ENCODE measurements at regions not wholly inside any gene's neighbourhood (a gene's known extent, or its start where the extent isn't known, plus 50 kb on each side); places are given as distances from the start of the nearest gene placed in this dataset.

GRCh38 chr13:94968757-94969086, 256.4 kb upstream of the SOX21 start:
- Mint-ChIP-seq H3K4me1 (peaks cover 4% of the 10 kb centered on the region), H3K36me3 (no peaks in the 10 kb centered on the region), H3K9me3 (no peaks in the 10 kb centered on the region), H3K27me3 (peaks cover 74% of the 10 kb centered on the region), H3K27ac (no peak overlapping the region), H3K4me3 (peak overlapping the region; percentile 42)
- DNase-seq, result no peak

DNA sequence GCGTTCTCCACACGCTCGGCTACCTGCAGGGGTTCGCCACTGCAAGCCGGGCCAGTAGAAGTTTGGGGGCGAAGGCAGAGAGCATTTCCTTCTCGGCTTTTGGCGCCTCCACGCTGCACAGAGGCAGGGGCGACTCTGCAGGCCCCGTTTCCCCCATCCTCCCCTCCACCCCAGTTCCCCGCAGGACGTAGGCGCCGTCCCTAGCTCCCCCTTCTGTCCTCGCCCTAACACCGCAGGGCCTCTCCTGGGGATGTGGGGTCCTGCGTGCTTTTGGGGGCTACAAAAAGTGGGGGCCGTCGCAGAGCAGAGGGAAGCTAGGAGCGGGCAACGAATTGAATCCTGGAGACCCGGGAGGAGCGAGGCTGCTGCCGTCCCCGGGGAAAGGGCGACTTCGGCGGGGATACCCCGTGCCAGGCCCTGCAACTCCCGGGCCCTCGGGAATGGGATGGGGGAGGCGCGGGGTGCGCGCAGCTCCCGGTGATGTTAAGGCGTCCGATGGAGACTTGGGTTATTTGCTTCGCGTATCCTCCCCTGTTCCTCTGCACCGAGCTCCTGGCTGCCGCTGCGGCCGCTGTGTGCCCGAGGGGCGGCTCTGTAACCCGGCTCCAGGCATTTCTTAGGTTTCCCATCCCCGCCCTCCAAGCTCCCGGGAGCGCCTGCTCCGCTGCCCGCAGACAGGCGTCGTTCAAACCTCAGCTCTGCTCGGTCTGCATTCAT, 255.9 kb upstream of the SOX21 start:
- H3K27ac Mint-ChIP-seq, result no peak overlapping the region
- H3K36me3 Mint-ChIP-seq, result no peaks in the 10 kb centered on the region
- no peaks in the 10 kb centered on the region for H3K9me3 Mint-ChIP-seq
- DNase-seq, result peak; percentile 0
- H3K4me1 Mint-ChIP-seq, result peaks cover 4% of the 10 kb centered on the region
- peak overlapping the region; percentile 42 for H3K4me3 Mint-ChIP-seq
- H3K27me3 Mint-ChIP-seq, result peaks cover 79% of the 10 kb centered on the region

- H3K36me3 Mint-ChIP-seq, result no peaks in the 10 kb centered on the region
- H3K4me3 Mint-ChIP-seq, result no peak overlapping the region
- peak; percentile 51 for DNase-seq
- H3K27ac Mint-ChIP-seq, result no peak overlapping the region
- H3K9me3 Mint-ChIP-seq, result no peaks in the 10 kb centered on the region
- peaks cover 4% of the 10 kb centered on the region for H3K4me1 Mint-ChIP-seq
- H3K27me3 Mint-ChIP-seq, result peaks cover 84% of the 10 kb centered on the region
Observed at GRCh38 chr13:94967183-94968039, 255.1 kb upstream of the SOX21 start.

DNA sequence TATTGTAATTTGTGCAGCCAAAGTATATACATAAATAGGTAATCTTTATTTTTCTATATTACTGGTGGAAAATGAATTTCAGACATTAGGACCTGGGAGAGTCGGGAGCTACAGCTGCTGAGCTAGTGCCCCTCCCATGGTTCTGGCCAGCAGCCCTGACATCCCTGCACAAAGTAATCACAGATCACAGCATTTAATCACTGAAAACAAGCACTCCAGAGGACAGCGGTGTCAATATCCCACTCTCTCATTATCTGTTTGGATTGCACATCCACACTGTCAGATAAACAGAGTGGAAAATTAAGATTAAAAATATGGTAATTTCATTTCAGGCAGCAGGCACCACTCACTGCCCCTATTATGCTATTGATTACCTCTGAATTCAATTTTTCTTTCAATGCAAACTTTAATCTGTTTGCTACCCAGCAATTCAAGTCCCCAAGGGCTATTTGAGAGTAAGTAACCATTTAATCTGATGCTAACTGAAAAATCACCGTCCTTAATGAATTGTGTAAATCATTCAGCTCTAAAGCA, 254.1 kb upstream of the SOX21 start:
- no peak overlapping the region for H3K27ac Mint-ChIP-seq
- H3K4me3 Mint-ChIP-seq, result no peak overlapping the region
- peaks cover 4% of the 10 kb centered on the region for H3K4me1 Mint-ChIP-seq
- H3K36me3 Mint-ChIP-seq, result no peaks in the 10 kb centered on the region
- H3K9me3 Mint-ChIP-seq, result no peaks in the 10 kb centered on the region
- DNase-seq, result no peak
- peaks cover 86% of the 10 kb centered on the region for H3K27me3 Mint-ChIP-seq

GRCh38 chr13:94959626-94960025, 247.3 kb upstream of the SOX21 start:
- Mint-ChIP-seq H3K27ac (no peak overlapping the region), H3K36me3 (no peaks in the 10 kb centered on the region), H3K4me1 (no peaks in the 10 kb centered on the region), H3K9me3 (no peaks in the 10 kb centered on the region), H3K27me3 (peaks cover 37% of the 10 kb centered on the region), H3K4me3 (no peak overlapping the region)
- no peak for DNase-seq

DNA sequence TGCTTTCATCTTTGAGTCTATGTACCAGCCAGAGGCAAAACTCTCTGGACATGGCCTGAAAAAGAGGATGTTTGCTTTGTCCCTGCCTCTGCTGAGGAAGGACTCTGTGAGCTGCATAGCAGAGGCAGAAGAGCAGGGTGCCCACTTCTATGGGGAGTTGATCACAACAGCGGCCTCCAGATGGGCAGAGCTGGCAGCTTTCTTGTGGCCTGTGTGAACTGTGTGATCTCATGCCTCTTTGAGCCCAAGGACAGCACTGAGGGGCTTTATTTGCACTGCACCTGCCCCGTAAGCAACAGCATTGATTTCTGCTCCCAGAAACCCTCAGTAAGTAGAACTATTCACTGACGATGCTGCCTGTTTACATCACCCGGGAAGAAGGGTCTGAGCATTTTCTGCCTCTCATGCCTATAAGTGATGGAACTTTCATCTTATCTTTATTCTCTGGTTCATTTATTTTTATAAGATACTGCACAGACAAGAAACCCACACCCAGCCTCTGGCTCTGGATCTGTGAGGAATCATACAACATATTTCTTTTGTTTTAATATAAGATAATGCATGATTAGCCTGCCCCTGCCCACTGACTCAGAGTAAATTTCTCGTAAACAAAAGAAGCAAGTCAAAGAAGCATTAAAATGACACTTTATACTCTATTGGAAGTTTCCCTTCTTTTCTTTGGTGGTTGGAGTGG, 244.2 kb upstream of the SOX21 start:
- Mint-ChIP-seq H3K27ac (no peak overlapping the region), H3K27me3 (peaks cover 15% of the 10 kb centered on the region), H3K9me3 (no peaks in the 10 kb centered on the region), H3K4me1 (no peaks in the 10 kb centered on the region), H3K36me3 (no peaks in the 10 kb centered on the region), H3K4me3 (no peak overlapping the region)
- no peak for DNase-seq

GRCh38 chr13:94952787-94953186, 240.4 kb upstream of the SOX21 start:
- Mint-ChIP-seq H3K36me3 (peaks cover 1% of the 10 kb centered on the region), H3K4me3 (no peak overlapping the region), H3K9me3 (no peaks in the 10 kb centered on the region), H3K4me1 (no peaks in the 10 kb centered on the region), H3K27me3 (peaks cover 9% of the 10 kb centered on the region), H3K27ac (no peak overlapping the region)
- no peak for DNase-seq

- Mint-ChIP-seq H3K4me1 (no peaks in the 10 kb centered on the region), H3K27ac (no peak overlapping the region), H3K27me3 (peaks cover 10% of the 10 kb centered on the region), H3K4me3 (no peak overlapping the region), H3K36me3 (peaks cover 1% of the 10 kb centered on the region), H3K9me3 (no peaks in the 10 kb centered on the region)
- no peak for DNase-seq
Observed at GRCh38 chr13:94950303-94950702, 238.0 kb upstream of the SOX21 start.

DNA sequence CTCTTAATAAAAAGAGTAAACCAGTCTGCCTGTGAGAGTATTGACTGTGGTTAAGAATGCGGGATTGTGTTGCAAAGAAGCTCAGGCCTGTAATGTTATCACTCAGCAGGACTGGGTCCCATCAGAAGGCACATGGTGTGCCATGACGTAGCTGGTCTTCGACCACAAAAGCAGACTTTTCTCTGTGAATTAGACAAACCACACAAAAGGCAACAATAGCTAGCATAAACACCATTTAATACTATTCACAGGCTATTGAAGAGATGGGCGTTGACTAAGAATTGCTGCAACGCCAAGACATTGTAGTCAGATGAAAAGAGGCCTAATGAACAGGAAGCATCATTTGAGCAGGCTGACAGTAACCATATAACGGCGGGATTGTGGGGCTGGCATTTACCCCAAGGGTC, 235.6 kb upstream of the SOX21 start:
- no peak overlapping the region for H3K27ac Mint-ChIP-seq

GRCh38 chr13:94947392-94947791, 235.0 kb upstream of the SOX21 start:
- no peak overlapping the region for H3K4me3 Mint-ChIP-seq
- H3K27me3 Mint-ChIP-seq, result peaks cover 5% of the 10 kb centered on the region
- H3K36me3 Mint-ChIP-seq, result peaks cover 1% of the 10 kb centered on the region
- H3K4me1 Mint-ChIP-seq, result no peaks in the 10 kb centered on the region
- H3K9me3 Mint-ChIP-seq, result no peaks in the 10 kb centered on the region
- no peak overlapping the region for H3K27ac Mint-ChIP-seq
- no peak for DNase-seq

More for the DNA sequence above, 235.6 kb upstream of the SOX21 start:
- Mint-ChIP-seq H3K27me3 (peaks cover 9% of the 10 kb centered on the region), H3K36me3 (peaks cover 1% of the 10 kb centered on the region), H3K9me3 (no peaks in the 10 kb centered on the region), H3K4me1 (no peaks in the 10 kb centered on the region), H3K4me3 (no peak overlapping the region)
- no peak for DNase-seq

GRCh38 chr13:94946039-94946438, 233.7 kb upstream of the SOX21 start:
- Mint-ChIP-seq H3K4me3 (no peak overlapping the region), H3K27me3 (peaks cover 5% of the 10 kb centered on the region), H3K36me3 (peaks cover 1% of the 10 kb centered on the region), H3K9me3 (no peaks in the 10 kb centered on the region), H3K27ac (no peak overlapping the region), H3K4me1 (no peaks in the 10 kb centered on the region)
- DNase-seq, result no peak

- H3K4me1 Mint-ChIP-seq, result no peaks in the 10 kb centered on the region
- H3K4me3 Mint-ChIP-seq, result no peak overlapping the region
- peaks cover 4% of the 10 kb centered on the region for H3K27me3 Mint-ChIP-seq
- H3K9me3 Mint-ChIP-seq, result peaks cover 4% of the 10 kb centered on the region
- H3K27ac Mint-ChIP-seq, result no peak overlapping the region
- DNase-seq, result no peak
- H3K36me3 Mint-ChIP-seq, result no peaks in the 10 kb centered on the region
Observed at GRCh38 chr13:94938124-94938523, 225.8 kb upstream of the SOX21 start.

DNA sequence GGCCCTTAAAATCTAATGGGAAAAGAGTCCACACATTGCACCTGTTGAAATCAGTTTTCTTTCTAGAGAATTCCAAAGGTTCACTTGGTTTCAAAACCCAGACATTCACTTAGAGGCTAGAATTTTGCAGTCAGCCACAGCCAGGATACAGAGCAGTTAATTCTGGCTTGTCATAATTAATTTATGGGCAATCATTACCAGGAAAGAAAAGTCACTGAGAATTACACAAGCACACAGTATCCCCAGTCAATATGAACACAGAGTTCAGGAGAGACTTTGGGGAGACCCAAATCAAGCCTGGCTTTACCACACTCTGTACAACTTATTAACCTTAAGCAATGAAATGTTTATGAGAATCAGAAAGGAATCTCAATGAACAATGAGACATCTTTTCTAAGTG, 224.3 kb upstream of the SOX21 start:
- Mint-ChIP-seq H3K27me3 (peaks cover 8% of the 10 kb centered on the region), H3K36me3 (no peaks in the 10 kb centered on the region), H3K27ac (no peak overlapping the region), H3K4me1 (no peaks in the 10 kb centered on the region), H3K9me3 (peaks cover 7% of the 10 kb centered on the region), H3K4me3 (no peak overlapping the region)
- no peak for DNase-seq

GRCh38 chr13:94933936-94934335, 221.6 kb upstream of the SOX21 start:
- H3K36me3 Mint-ChIP-seq, result no peaks in the 10 kb centered on the region
- H3K27me3 Mint-ChIP-seq, result peaks cover 8% of the 10 kb centered on the region
- H3K4me1 Mint-ChIP-seq, result no peaks in the 10 kb centered on the region
- H3K9me3 Mint-ChIP-seq, result peaks cover 7% of the 10 kb centered on the region
- H3K27ac Mint-ChIP-seq, result no peak overlapping the region
- no peak for DNase-seq
- no peak overlapping the region for H3K4me3 Mint-ChIP-seq

DNA sequence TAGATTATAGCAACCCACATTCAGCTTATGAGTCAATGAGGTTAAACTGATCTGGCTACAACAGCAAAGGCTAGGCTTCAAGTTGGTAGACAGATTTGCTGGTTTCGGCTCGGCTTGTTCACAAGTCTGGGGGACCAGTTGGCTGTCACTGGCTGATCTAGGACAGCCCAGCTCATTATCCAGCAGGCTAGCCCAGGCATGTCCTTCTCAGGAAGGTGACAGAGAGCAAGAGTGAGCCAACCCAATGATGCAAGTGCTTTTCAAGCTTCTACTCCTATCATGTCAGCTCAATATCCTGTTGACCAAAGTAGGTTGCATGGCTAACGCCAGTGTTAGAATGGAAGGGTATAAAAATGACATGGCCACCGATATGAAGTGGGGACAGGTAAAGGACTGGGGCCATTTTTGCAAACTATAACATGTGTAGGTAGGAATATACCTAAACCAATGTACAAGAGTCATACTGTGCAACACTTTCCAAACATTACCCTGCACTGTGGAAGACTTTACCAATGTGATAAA, 220.9 kb upstream of the SOX21 start:
- peaks cover 7% of the 10 kb centered on the region for H3K9me3 Mint-ChIP-seq
- H3K27me3 Mint-ChIP-seq, result peaks cover 8% of the 10 kb centered on the region
- H3K4me1 Mint-ChIP-seq, result no peaks in the 10 kb centered on the region
- no peak overlapping the region for H3K27ac Mint-ChIP-seq
- no peaks in the 10 kb centered on the region for H3K36me3 Mint-ChIP-seq
- no peak for DNase-seq
- H3K4me3 Mint-ChIP-seq, result no peak overlapping the region
